Activated T-helper 2 cell treated with anti-CD3 and anti-CD28 coated beads, Interferon-gamma antibody, Interleukin-2, Interleukin-4, amounts not matched to agents 10 μg/mL and 5 μg/mL and 100 μg/mL, durations not matched to agents 14 hours and 24 hours and 36 hours (primary cell): ENCODE measurements at regions not wholly inside any gene's neighbourhood (a gene's known extent, or its start where the extent isn't known, plus 50 kb on each side); places are given as distances from the start of the nearest gene placed in this dataset.
"Not testable (repeated sequence)": the region's sequence is repeated elsewhere in the genome, so short reads cannot be mapped to it uniquely, and the experiment has no call there.

Experiments used
- DNase-seq: peaks from one replicate; pipeline ENCODE4 v3.0.0; 2021; ENCODE audit warnings: low spot score
- H3K27ac Mint-ChIP-seq: one replicate; pipeline ENCODE4 v1.8.0; 2021; ENCODE audit warnings: mixed read lengths
- H3K27me3 Mint-ChIP-seq: one replicate; pipeline ENCODE4 v1.8.0; 2021; ENCODE audit warnings: low read depth, mixed read lengths
- H3K36me3 Mint-ChIP-seq: one replicate; pipeline ENCODE4 v1.8.0; 2021; ENCODE audit warnings: low read depth, mixed read lengths
- H3K4me1 Mint-ChIP-seq: one replicate; pipeline ENCODE4 v1.8.0; 2021; ENCODE audit warnings: low read depth, mixed read lengths
- H3K4me3 Mint-ChIP-seq: one replicate; pipeline ENCODE4 v1.8.0; 2021; ENCODE audit warnings: low read depth, mild to moderate bottlenecking, moderate library complexity, mixed read lengths
- H3K9me3 Mint-ChIP-seq: one replicate; pipeline ENCODE4 v1.8.0; 2021; ENCODE audit warnings: mixed read lengths
- intact Hi-C: fragments of 100-400 bp; cut with micrococcal nuclease; formaldehyde crosslinking; loops from one replicate; pipeline ENCODE4 v1.15.1; 2023

DNA sequence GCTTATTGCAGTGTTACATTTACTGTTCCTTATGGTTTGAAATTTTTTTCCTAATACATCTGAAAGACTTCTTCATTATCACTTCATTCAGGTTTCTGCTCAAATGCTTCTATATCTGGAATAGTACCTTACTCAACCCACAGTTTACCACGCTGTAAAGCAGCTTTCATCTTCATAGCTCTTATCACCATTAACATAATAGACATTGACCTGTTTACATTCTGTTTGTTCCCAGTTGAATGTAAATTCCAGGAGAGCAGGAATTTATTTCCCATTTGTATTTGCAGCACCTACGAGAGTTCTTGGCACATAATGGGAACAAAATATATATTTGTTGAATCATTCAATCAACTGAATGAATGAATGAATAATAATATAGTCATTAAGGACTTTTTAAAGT is 844.6 kb upstream of the ROBO1 start:
- Mint-ChIP-seq H3K9me3 (peaks cover 12% of the 10 kb centered on the region), H3K4me1 (no peaks in the 10 kb centered on the region), H3K36me3 (no peaks in the 10 kb centered on the region), H3K4me3 (no peak overlapping the region), H3K27ac (no peak overlapping the region), H3K27me3 (no peaks in the 10 kb centered on the region)
- DNase-seq, result no peak
- intact Hi-C loops, result no loop called here

DNA sequence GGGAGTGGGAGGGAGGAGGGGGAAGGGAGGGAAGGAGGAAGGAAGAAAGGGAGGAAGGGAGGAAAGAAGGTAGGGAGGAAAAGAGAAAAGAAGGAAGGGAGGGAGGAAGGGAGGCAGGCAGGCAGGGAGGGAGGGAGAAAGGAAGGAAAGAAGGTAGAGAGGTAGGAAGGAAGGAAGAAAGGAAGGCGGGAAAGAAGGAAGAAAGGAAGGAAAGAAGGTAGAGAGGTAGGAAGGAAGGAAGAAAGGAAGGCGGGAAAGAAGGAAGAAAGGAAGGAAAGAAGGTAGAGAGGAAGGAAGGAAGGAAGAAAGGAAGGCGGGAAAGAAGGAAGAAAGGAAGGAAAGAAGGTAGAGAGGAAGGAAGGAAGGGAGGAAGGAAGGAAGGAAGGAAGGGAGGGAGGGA is 840.3 kb upstream of the ROBO1 start:
- DNase-seq, H3K27me3 Mint-ChIP-seq, H3K36me3 Mint-ChIP-seq, intact Hi-C loops, H3K4me1 Mint-ChIP-seq, H3K4me3 Mint-ChIP-seq, H3K27ac Mint-ChIP-seq: not testable (repeated sequence)
- peaks cover 16% of the 10 kb centered on the region for H3K9me3 Mint-ChIP-seq

DNA sequence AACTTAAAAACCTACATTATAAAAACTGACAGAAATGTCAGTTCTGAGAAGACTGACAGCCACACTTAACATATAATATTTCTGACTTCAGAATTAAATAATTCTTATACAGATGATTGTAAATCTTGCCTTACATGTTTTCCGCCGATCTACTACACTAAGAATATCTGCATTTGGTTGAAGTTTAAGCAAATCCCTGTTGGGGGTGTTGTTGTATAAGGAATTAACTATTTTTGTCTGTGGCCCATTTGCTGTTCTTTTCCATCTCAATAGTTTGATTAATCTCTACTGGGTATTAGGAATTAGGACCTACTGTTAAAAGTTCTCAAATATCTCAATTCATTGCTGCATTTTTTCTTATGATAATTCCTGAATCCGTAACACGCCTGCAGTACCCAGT is 838.3 kb upstream of the ROBO1 start:
- intact Hi-C loops, result no loop called here
- Mint-ChIP-seq H3K36me3 (no peaks in the 10 kb centered on the region), H3K27me3 (no peaks in the 10 kb centered on the region), H3K27ac (no peak overlapping the region), H3K4me3 (no peak overlapping the region), H3K4me1 (no peaks in the 10 kb centered on the region), H3K9me3 (peaks cover 21% of the 10 kb centered on the region)
- no peak for DNase-seq

DNA sequence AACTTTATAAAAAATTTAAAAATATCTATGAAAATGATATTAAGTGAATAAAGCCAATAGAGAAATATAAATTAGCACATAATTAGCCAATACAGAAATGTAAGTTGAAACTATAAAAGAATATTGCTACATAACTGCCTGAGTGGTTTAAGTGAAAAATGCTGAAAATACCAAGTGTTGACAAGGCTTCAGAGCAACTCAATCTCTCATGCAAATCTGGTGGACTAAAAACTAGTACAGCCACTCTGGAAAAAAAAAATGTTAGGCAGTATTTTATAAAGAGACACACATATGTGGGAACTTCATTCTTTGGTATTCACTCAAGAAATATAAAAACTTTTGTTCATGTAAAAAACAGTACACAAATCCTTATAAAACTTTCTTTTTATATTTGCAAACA is 833.7 kb upstream of the ROBO1 start:
- Mint-ChIP-seq H3K4me1 (no peaks in the 10 kb centered on the region), H3K27ac (no peak overlapping the region), H3K9me3 (peaks cover 51% of the 10 kb centered on the region), H3K36me3 (no peaks in the 10 kb centered on the region), H3K27me3 (no peaks in the 10 kb centered on the region), H3K4me3 (no peak overlapping the region)
- intact Hi-C loops, result no loop called here
- DNase-seq, result no peak

DNA sequence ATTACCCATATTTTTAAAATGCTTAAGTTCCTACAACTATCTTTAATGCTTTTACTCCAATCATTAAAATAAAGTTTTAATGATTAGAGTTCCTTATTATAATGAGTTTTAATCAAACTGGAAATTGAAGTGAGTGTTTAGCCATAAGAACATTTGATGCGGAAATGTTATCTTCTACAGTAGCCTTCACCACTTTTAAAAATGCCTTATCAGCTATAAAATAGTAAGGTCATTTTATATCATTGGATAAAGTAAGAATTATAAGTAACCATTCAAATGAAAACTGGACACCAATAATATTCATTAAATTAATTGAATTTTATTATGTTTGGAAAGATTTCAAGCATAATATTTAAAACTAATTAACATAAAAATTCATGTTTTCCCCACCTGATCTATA is 825.0 kb upstream of the ROBO1 start:
- no peak for DNase-seq
- H3K36me3 Mint-ChIP-seq, result no peaks in the 10 kb centered on the region
- peaks cover 24% of the 10 kb centered on the region for H3K9me3 Mint-ChIP-seq
- intact Hi-C loops, result no loop called here
- no peaks in the 10 kb centered on the region for H3K27me3 Mint-ChIP-seq
- no peak overlapping the region for H3K27ac Mint-ChIP-seq
- no peaks in the 10 kb centered on the region for H3K4me1 Mint-ChIP-seq
- H3K4me3 Mint-ChIP-seq, result no peak overlapping the region

DNA sequence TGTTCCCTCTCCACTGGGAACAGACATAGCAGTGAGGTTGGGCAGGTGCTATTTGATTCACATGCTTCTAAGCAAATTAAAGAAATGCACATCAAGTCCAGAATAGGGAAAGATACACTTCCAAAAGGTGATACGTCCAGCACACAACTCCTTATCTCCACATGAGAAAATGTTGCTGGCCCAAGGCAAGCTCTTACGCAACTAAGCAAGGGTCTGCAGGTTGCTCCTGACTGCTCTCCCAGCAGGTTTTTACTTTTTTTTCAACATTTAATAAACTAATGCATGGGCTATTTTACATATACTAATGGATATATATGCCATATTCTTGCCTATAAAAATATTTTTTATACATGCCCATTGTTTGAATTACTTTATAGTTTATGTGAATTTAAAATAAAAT is 818.5 kb upstream of the ROBO1 start:
- no peaks in the 10 kb centered on the region for H3K36me3 Mint-ChIP-seq
- no peak for DNase-seq
- H3K27ac Mint-ChIP-seq, result no peak overlapping the region
- no peaks in the 10 kb centered on the region for H3K9me3 Mint-ChIP-seq
- no peaks in the 10 kb centered on the region for H3K27me3 Mint-ChIP-seq
- intact Hi-C loops, result no loop called here
- no peak overlapping the region for H3K4me3 Mint-ChIP-seq
- H3K4me1 Mint-ChIP-seq, result no peaks in the 10 kb centered on the region

DNA sequence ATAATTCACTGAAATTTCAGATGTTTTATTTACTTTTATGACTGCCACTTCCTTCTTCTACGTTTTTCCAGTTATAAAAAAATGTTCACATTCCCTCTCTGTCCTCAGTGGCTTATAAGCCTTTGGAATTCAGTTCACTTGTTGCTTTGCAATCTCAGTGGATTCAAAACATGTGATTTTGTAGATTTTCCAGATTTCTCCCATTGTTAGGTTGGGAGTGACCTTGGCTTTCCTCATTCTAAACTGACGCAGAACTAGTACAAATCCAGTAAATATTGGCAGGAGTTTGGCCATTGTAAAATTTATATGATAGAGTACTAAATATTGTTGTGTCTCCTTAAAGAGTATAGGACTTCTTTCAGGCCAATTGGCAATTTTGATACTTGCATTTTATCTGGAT is 812.3 kb upstream of the ROBO1 start:
- H3K36me3 Mint-ChIP-seq, result no peaks in the 10 kb centered on the region
- no peaks in the 10 kb centered on the region for H3K27me3 Mint-ChIP-seq
- DNase-seq, result no peak
- peaks cover 26% of the 10 kb centered on the region for H3K9me3 Mint-ChIP-seq
- intact Hi-C loops, result no loop called here
- H3K4me3 Mint-ChIP-seq, result no peak overlapping the region
- no peaks in the 10 kb centered on the region for H3K4me1 Mint-ChIP-seq
- H3K27ac Mint-ChIP-seq, result no peak overlapping the region

DNA sequence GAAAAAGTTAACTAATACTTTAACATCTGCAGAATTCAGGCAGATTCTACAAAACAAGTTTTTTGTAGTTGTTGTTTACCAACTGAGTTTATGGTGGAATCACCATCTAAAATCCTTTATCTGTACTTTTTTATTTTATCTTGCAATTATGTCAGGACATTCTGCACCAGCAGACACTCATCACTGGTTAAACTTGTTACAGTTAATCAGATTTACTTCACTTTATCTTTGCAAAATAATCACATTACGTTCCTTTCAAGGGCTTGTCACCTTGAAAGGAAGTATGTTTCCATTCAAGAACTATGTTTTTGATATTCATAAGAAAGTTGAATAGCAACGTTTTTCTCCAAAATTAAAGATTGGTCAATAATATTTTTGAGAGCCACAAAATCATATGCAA is 796.6 kb upstream of the ROBO1 start:
- no peak overlapping the region for H3K27ac Mint-ChIP-seq
- peaks cover 40% of the 10 kb centered on the region for H3K9me3 Mint-ChIP-seq
- H3K27me3 Mint-ChIP-seq, result no peaks in the 10 kb centered on the region
- H3K4me1 Mint-ChIP-seq, result no peaks in the 10 kb centered on the region
- no peak for DNase-seq
- intact Hi-C loops, result no loop called here
- H3K4me3 Mint-ChIP-seq, result no peak overlapping the region
- H3K36me3 Mint-ChIP-seq, result no peaks in the 10 kb centered on the region

DNA sequence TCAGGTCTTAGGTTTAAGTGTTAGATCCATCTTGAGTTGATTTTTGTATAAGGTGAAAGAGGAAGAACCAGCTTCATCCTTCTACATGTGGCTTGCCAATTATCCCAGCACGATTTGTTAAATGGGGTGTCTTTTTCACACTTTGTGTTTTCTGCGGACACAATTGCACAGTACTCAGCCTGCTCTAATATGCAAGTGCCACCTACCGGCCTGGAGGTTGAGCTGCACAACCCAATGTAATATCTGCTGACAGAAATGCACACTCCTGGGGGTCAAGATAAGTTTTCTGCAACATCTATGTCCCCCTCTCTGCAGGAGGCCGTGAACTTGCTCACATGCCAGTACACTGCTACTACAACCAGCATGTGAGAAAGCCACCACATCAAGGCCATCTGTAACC is 791.9 kb upstream of the ROBO1 start:
- Mint-ChIP-seq H3K27me3 (no peaks in the 10 kb centered on the region), H3K36me3 (no peaks in the 10 kb centered on the region), H3K4me3 (no peak overlapping the region), H3K27ac (no peak overlapping the region), H3K4me1 (no peaks in the 10 kb centered on the region), H3K9me3 (peaks cover 42% of the 10 kb centered on the region)
- no peak for DNase-seq
- intact Hi-C loops, result no loop called here

DNA sequence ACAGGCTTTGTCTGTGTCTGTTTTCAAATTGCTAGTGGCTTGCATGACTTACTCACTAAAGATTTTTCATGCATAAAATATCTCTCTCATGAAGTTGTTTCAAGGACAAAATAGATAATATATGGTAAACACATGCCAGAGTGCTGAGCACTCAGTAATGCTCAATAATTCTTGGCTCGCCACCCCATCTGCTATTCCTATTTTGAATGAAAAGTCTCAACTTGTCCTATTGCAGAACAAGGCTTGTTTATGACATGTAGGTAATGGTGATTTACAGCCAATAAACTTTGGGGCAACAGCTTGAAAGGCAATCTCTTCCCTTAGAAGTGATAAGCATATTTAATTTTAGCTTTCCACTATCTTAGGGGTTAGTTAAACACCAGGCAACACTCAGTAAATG is 789.0 kb upstream of the ROBO1 start:
- no peak overlapping the region for H3K4me3 Mint-ChIP-seq
- no peak overlapping the region for H3K27ac Mint-ChIP-seq
- H3K36me3 Mint-ChIP-seq, result no peaks in the 10 kb centered on the region
- intact Hi-C loops, result no loop called here
- H3K4me1 Mint-ChIP-seq, result no peaks in the 10 kb centered on the region
- H3K9me3 Mint-ChIP-seq, result peaks cover 59% of the 10 kb centered on the region
- no peak for DNase-seq
- H3K27me3 Mint-ChIP-seq, result no peaks in the 10 kb centered on the region

DNA sequence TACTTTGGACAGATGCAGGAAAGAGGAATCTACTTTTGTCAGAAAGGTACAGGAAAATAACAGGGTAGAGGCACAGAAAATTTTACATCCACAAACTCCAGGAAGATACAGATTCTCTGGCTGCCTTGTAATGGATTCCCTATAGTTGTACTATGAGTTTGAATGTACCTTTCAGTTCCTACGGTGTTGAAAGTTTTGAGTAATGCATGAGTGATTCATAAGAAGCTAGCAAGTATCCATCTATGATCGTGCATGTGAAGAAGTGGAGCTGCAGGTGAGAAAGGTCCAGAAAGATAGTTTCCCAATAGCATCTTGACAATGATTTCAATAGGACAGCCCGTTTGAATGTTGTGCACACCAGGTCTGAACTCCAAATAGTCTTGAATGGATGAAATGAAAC is 786.5 kb upstream of the ROBO1 start:
- peaks cover 42% of the 10 kb centered on the region for H3K9me3 Mint-ChIP-seq
- H3K4me1 Mint-ChIP-seq, result no peaks in the 10 kb centered on the region
- intact Hi-C loops, result no loop called here
- no peak overlapping the region for H3K4me3 Mint-ChIP-seq
- H3K27ac Mint-ChIP-seq, result no peak overlapping the region
- no peak for DNase-seq
- no peaks in the 10 kb centered on the region for H3K27me3 Mint-ChIP-seq
- no peaks in the 10 kb centered on the region for H3K36me3 Mint-ChIP-seq

DNA sequence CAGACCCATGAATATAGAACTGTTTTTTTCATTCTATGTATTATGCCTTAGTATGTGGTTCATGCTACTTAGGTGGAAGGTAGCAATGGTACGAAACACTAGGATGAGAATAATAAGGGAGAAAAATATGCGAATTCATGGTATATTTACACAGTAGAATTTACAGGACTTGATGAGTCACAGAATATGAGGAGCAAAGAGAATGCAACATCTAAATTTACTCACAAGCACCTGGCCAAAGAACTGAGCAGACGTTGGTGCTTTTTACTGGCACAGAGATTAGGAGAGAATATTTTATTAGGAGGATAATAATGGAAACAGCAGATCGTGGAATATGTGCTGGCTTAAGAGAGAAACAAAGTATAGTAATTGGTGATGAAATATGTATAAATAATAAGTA is 785.4 kb upstream of the ROBO1 start:
- Mint-ChIP-seq H3K4me3 (no peak overlapping the region), H3K27me3 (no peaks in the 10 kb centered on the region)

DNA sequence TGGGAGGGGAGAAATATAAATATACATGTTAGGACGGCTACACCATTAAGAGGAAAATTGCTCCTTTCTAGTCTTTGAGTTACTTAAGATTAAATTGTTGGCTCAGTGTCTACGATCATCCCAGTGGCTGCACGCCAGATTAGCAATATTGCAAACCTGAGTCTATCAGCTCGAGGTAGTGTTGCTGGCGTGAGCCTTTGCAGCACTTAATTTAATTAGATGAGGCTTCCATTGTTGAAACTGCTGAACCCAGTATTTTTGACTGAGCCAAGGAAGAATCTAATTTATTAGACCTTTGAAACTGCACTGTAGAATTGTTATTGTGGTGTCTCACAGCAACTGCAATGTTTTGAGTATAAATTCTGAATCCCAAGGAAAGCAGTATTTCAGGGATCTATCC is 782.4 kb upstream of the ROBO1 start:
- Mint-ChIP-seq H3K9me3 (peaks cover 34% of the 10 kb centered on the region), H3K27me3 (no peaks in the 10 kb centered on the region), H3K4me1 (no peaks in the 10 kb centered on the region), H3K36me3 (no peaks in the 10 kb centered on the region), H3K27ac (no peak overlapping the region), H3K4me3 (no peak overlapping the region)
- intact Hi-C loops, result no loop called here
- DNase-seq, result no peak

More for the DNA sequence above, 785.4 kb upstream of the ROBO1 start:
- intact Hi-C loops, result no loop called here
- H3K27ac Mint-ChIP-seq, result no peak overlapping the region
- peaks cover 42% of the 10 kb centered on the region for H3K9me3 Mint-ChIP-seq
- no peaks in the 10 kb centered on the region for H3K36me3 Mint-ChIP-seq
- H3K4me1 Mint-ChIP-seq, result no peaks in the 10 kb centered on the region
- DNase-seq, result no peak

DNA sequence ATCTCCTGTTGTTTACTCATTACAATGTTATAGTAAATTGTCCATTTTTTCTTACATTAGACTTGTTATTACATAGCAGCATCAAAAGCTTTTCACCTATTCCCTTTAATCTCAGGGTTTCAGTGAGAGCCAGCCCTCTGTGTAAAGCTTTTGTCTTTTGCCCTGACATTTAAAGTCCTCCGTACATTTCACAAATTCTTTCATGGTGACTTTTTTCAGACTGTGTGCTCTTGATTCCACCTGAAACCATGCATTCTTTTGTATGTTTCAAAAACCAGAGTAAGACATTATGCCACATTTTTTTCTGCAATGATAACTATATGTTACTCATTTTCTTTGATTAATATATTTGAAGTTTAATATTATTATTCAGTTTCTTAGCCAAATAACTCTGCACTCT is 781.4 kb upstream of the ROBO1 start:
- no peaks in the 10 kb centered on the region for H3K27me3 Mint-ChIP-seq
- peaks cover 34% of the 10 kb centered on the region for H3K9me3 Mint-ChIP-seq
- H3K36me3 Mint-ChIP-seq, result no peaks in the 10 kb centered on the region
- H3K4me1 Mint-ChIP-seq, result no peaks in the 10 kb centered on the region
- no peak overlapping the region for H3K27ac Mint-ChIP-seq
- DNase-seq, result no peak
- H3K4me3 Mint-ChIP-seq, result no peak overlapping the region
- intact Hi-C loops, result no loop called here
